GM06990 (cell line): ENCODE measurements at regions not wholly inside any gene's neighbourhood (a gene's known extent, or its start where the extent isn't known, plus 50 kb on each side); places are given as distances from the start of the nearest gene placed in this dataset.

ENCODE experiments used
- DNase-seq: peaks from one replicate; pipeline ENCODE4 v3.0.0-alpha.2; 2011; ENCODE audit not compliant: insufficient read length; ENCODE audit errors: extremely low read depth
- H3K27me3 ChIP-seq: replicated peaks from 2 replicates; pipeline ENCODE4 v1.6.0; 2011; ENCODE audit warnings: low read length; ENCODE audit not compliant: control insufficient read depth, insufficient read depth
- H3K36me3 ChIP-seq: 2 replicates; pipeline ENCODE4 v1.5.1; 2011; ENCODE audit warnings: low read length; ENCODE audit not compliant: control insufficient read depth, insufficient read depth
- H3K4me3 ChIP-seq: replicated peaks from 2 replicates; pipeline ENCODE4 v1.5.1; 2011; ENCODE audit warnings: low read depth, mild to moderate bottlenecking, control low read depth, low read length
- TF ChIP-seq, protein P1 (sequence below): IDR thresholded peaks from 2 replicates; pipeline ENCODE4 v1.5.1; 2011; ENCODE audit warnings: low read length, control low read depth, mild to moderate bottlenecking, inconsistent platforms; ENCODE audit not compliant: insufficient read depth, poor library complexity, severe bottlenecking

DNA sequence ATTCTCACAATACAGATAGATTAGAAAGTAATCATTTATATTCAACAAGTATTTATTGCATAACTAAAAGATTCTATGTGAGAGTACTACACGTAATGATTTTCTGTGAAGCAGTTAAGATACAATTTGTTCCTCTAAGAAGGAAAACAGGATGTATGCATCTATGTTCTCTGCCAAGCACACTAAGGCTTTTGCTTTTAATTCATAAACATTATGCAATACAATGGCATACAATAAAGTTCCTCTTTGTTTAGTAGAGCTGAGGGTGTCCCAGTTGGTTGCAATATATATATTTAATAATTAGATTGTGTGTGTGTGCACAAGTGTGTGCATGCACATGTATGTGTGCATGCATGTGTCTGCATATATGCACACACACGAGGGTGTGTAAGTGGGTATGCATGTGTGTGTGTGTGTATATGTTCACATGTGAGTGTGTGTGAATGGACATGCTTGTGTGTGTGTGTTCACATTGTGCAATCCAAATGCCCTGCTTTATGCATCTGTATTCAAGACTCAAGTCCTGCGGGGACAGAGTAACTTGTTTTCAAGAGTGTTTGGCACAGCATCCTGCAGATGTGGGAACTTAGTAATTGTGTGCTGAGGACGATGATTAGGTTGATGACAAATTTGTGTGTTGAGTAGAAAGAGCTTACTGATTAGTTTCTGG, 481.5 kb upstream of the KLF6 start:
- H3K4me3 ChIP-seq: no peak overlapping the region
- DNase-seq: no peak
- TF ChIP-seq, protein P1, sequence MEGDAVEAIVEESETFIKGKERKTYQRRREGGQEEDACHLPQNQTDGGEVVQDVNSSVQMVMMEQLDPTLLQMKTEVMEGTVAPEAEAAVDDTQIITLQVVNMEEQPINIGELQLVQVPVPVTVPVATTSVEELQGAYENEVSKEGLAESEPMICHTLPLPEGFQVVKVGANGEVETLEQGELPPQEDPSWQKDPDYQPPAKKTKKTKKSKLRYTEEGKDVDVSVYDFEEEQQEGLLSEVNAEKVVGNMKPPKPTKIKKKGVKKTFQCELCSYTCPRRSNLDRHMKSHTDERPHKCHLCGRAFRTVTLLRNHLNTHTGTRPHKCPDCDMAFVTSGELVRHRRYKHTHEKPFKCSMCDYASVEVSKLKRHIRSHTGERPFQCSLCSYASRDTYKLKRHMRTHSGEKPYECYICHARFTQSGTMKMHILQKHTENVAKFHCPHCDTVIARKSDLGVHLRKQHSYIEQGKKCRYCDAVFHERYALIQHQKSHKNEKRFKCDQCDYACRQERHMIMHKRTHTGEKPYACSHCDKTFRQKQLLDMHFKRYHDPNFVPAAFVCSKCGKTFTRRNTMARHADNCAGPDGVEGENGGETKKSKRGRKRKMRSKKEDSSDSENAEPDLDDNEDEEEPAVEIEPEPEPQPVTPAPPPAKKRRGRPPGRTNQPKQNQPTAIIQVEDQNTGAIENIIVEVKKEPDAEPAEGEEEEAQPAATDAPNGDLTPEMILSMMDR: no peak
- no peaks in the 10 kb centered on the region; the same call in 1 of the 2 replicates for H3K27me3 ChIP-seq
- no peaks in the 10 kb centered on the region for H3K36me3 ChIP-seq

DNA sequence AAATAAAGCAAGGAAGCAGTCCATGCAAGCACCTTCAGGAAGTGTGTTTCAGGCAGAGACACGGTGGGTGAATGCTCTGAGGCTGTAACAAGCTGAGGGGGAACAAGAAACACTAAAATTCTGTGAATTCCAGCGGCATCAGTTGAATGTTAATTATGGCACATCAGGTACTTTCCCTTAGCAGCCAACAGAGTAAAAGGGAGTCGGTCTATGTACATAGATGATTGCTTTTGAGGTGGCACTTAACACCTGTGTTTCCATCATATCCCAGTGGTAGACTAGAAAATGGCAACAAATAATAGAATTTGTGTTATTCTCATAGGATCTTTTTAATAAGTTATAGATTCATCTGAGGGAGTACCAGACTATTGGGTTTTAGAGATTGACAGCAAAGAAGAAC, 481.0 kb upstream of the KLF6 start:
- Histone ChIP-seq H3K36me3 (no peaks in the 10 kb centered on the region), H3K27me3 (no peaks in the 10 kb centered on the region; the same call in 1 of the 2 replicates), H3K4me3 (no peak overlapping the region)
- TF ChIP-seq, protein P1: no peak
- no peak for DNase-seq

DNA sequence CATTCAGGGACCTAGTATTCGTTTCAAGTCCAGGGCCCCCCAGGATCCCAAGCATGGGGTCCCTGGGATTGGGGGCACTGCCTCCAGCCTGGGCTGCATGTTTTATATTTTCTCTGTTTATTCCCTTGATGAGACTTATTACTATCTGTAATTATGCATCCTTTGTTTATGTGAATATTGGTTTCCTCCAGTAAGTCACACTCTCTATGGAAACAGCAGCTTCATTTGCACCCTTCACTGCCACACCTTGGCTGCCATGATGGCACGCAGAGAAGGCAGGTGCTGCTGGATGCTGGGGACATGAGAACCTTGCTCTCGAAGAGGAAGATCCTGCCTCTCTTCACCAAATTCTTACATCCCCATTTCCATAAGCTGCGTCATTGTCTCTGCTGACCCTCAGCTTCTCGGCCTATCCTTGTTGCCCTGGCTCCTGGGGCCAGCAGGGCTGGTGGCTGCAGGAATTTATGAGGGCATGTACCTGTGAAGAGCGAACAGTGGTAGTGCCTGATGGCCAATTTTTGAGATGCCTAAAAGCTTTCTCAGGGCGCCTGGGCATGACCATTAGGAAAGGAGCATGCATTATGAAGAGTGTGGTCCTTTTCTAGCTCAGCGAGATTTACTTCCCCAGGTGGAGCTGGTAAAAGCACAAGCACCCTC, 479.3 kb upstream of the KLF6 start:
- Histone ChIP-seq H3K36me3 (no peaks in the 10 kb centered on the region), H3K27me3 (no peaks in the 10 kb centered on the region; the same call in 1 of the 2 replicates), H3K4me3 (no peak overlapping the region)
- DNase-seq: no peak
- TF ChIP-seq, protein P1: no peak

DNA sequence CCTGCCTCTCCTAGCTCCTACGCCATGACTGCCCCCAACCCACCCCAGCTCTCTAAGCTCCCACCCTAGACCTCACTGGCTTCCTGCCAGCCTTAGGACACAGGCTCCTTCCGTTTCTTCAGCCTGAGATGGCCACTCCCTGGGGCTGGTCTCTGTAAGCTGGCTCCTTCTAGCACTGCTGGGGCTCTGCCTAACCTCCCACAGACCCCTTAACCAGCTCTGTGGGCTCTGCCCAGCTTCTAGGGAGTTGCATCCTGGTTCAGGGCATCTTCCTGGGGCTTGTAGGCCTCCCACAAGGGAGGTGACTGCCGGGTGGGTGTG, 478.6 kb upstream of the KLF6 start:
- Histone ChIP-seq H3K4me3 (no peak overlapping the region), H3K27me3 (no peaks in the 10 kb centered on the region; the same call in 1 of the 2 replicates), H3K36me3 (no peaks in the 10 kb centered on the region)
- TF ChIP-seq, protein P1: no peak
- DNase-seq: no peak

DNA sequence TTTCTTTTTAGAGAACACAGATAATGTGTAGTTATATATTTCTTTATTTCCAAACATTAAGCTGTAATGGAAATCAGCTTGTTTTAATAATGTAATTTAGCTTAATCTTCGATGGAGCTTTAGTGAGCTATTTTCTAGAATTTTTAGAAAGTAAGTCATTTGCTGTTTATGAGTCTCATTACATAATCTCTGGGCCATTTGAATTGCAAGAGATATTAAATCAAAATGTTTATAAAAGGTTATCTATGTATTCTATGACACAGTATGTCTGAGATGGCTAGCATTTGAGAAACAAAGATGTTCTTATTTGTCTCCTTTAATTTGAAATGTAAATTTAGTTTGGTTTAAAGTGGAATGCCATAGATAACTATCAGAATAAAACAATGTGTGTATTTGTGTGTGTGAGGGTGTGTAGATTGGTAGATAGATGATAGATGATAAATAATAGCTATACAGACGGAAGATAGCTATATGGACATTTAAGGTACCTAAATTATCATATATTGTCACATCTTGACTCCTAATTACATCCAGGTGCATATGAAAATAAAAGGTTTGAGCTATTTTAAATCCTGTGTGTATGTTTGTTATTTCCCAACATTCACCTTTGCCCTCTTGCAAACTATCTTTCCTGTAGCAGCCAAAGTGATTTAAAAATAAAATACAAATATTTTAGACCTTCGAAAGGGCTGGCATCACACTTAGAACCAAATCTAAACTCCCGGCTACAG, 478.0 kb upstream of the KLF6 start:
- Histone ChIP-seq H3K36me3 (no peaks in the 10 kb centered on the region), H3K4me3 (no peak overlapping the region), H3K27me3 (peaks cover under 1% of the 10 kb centered on the region)
- no peak for DNase-seq
- TF ChIP-seq, protein P1: no peak
